ENCODE measurements at regions not wholly inside any gene's neighbourhood (a gene's known extent, or its start where the extent isn't known, plus 50 kb on each side); places are given as distances from the start of the nearest gene placed in this dataset.

GRCh38 chr11:69545976-69546617 is 64.6 kb downstream of the LINC01488 start:
- no peak for DNase-seq (ENCODE audit: low read depth)

- no peak for DNase-seq (ENCODE audit: low read depth)
Measured at GRCh38 chr11:69546735-69547370, 65.4 kb downstream of the LINC01488 start.

GRCh38 chr11:69550846-69551245 is 69.4 kb downstream of the LINC01488 start:
- DNase-seq (ENCODE audit: low read depth): no peak

- no peak for DNase-seq (ENCODE audit: low read depth)
Measured at GRCh38 chr11:69551963-69552362, 70.5 kb downstream of the LINC01488 start.

- no peak for DNase-seq (ENCODE audit: low read depth)
Measured at GRCh38 chr11:69552951-69553350, 71.5 kb downstream of the LINC01488 start.

- no peak for DNase-seq (ENCODE audit: low read depth)
Measured at GRCh38 chr11:69553416-69554357, 72.2 kb downstream of the LINC01488 start.

GRCh38 chr11:69554849-69555248 is 73.4 kb downstream of the LINC01488 start:
- no peak for DNase-seq (ENCODE audit: low read depth)

GRCh38 chr11:69557266-69557665 is 75.8 kb downstream of the LINC01488 start:
- no peak for DNase-seq (ENCODE audit: low read depth)

GRCh38 chr11:69558519-69558941 is 77.1 kb downstream of the LINC01488 start:
- no peak for DNase-seq (ENCODE audit: low read depth)

GRCh38 chr11:69559181-69559580 is 77.7 kb downstream of the LINC01488 start:
- no peak for DNase-seq (ENCODE audit: low read depth)

GRCh38 chr11:69560141-69560790 is 78.8 kb downstream of the LINC01488 start:
- DNase-seq (ENCODE audit: low read depth): no peak

GRCh38 chr11:69562302-69562701 is 78.7 kb upstream of the CCND1 start:
- DNase-seq (ENCODE audit: low read depth): no peak

GRCh38 chr11:69562816-69563215 is 78.1 kb upstream of the CCND1 start:
- no peak for DNase-seq (ENCODE audit: low read depth)

GRCh38 chr11:69563306-69563705 is 77.7 kb upstream of the CCND1 start:
- DNase-seq (ENCODE audit: low read depth): no peak

- no peak for DNase-seq (ENCODE audit: low read depth)
Measured at GRCh38 chr11:69563946-69564775, 76.8 kb upstream of the CCND1 start.

- no peak for DNase-seq (ENCODE audit: low read depth)
Measured at GRCh38 chr11:69566001-69566400, 75.0 kb upstream of the CCND1 start.

GRCh38 chr11:69567951-69568808 is 72.8 kb upstream of the CCND1 start:
- DNase-seq (ENCODE audit: low read depth): no peak

- DNase-seq (ENCODE audit: low read depth): no peak
Measured at GRCh38 chr11:69568809-69569097, 72.2 kb upstream of the CCND1 start.

- DNase-seq (ENCODE audit: low read depth): no peak
Measured at GRCh38 chr11:69569306-69570200, 71.4 kb upstream of the CCND1 start.
